H9 (cell line): ENCODE measurements at regions not wholly inside any gene's neighbourhood (a gene's known extent, or its start where the extent isn't known, plus 50 kb on each side); places are given as distances from the start of the nearest gene placed in this dataset.

Experiments
- DNase-seq: peaks from one replicate; pipeline ENCODE4 v3.0.0-alpha.2; 2017
- H2AFZ ChIP-seq: one replicate; pipeline ENCODE4 v1.6.1; 2013; ENCODE audit warnings: mild to moderate bottlenecking, low read length, control low read depth, moderate library complexity
- H2AK5ac ChIP-seq: 2 replicates; pipeline ENCODE4 v1.6.1; 2013; ENCODE audit warnings: low read length, control low read depth, mixed read lengths; ENCODE audit not compliant: insufficient read length
- H2BK120ac ChIP-seq: one replicate; pipeline ENCODE4 v1.6.1; 2013; ENCODE audit warnings: low read depth, mild to moderate bottlenecking, low read length, control low read depth, inconsistent platforms; ENCODE audit not compliant: poor library complexity, severe bottlenecking
- H2BK12ac ChIP-seq: 2 replicates; pipeline ENCODE4 v1.6.1; 2013; ENCODE audit warnings: low read length, control low read depth, mixed read lengths, low read depth; ENCODE audit not compliant: insufficient read length
- H2BK15ac ChIP-seq: 2 replicates; pipeline ENCODE4 v1.6.1; 2013; ENCODE audit warnings: low read depth, low read length, control low read depth
- H2BK20ac ChIP-seq: one replicate; pipeline ENCODE4 v1.6.1; 2013; ENCODE audit warnings: low read depth, mild to moderate bottlenecking, low read length, control low read depth, inconsistent platforms; ENCODE audit not compliant: poor library complexity, severe bottlenecking
- H2BK5ac ChIP-seq: 2 replicates; pipeline ENCODE4 v1.6.1; 2013; ENCODE audit warnings: low read length, control low read depth, mixed read lengths; ENCODE audit not compliant: insufficient read length
- H3K14ac ChIP-seq: 2 replicates; pipeline ENCODE4 v1.6.1; 2013; ENCODE audit warnings: low read length, control low read depth; ENCODE audit not compliant: insufficient read depth
- H3K18ac ChIP-seq: 2 replicates; pipeline ENCODE4 v1.6.1; 2013; ENCODE audit warnings: low read depth, mild to moderate bottlenecking, mixed read lengths, low read length, control low read depth; ENCODE audit not compliant: insufficient read length
- H3K23ac ChIP-seq: 2 replicates; pipeline ENCODE4 v1.6.1; 2013; ENCODE audit warnings: low read length, control low read depth, mixed read lengths, low read depth; ENCODE audit not compliant: insufficient read length
- H3K23me2 ChIP-seq: 2 replicates; pipeline ENCODE4 v1.6.1; 2013; ENCODE audit warnings: low read depth, mild to moderate bottlenecking, mixed read lengths, low read length, control low read depth; ENCODE audit not compliant: insufficient read length, poor library complexity, severe bottlenecking
- H3K27ac ChIP-seq: 2 replicates; pipeline ENCODE4 v1.5.1; 2013; ENCODE audit warnings: low read length, control low read depth, mixed read lengths, low read depth; ENCODE audit not compliant: insufficient read length
- H3K27me3 ChIP-seq: 2 replicates; pipeline ENCODE4 v1.6.1; 2013; ENCODE audit warnings: low read length, control low read depth, inconsistent platforms; ENCODE audit not compliant: insufficient read depth
- H3K4ac ChIP-seq: 2 replicates; pipeline ENCODE4 v1.6.1; 2013; ENCODE audit warnings: low read depth, mild to moderate bottlenecking, control low read depth, inconsistent platforms, low read length, moderate library complexity
- H3K4me1 ChIP-seq: 2 replicates; pipeline ENCODE4 v1.6.1; 2013; ENCODE audit warnings: low read length, control low read depth, inconsistent platforms; ENCODE audit not compliant: insufficient read depth
- H3K4me2 ChIP-seq: 2 replicates; pipeline ENCODE4 v1.6.1; 2013; ENCODE audit warnings: low read length, control low read depth, mixed read lengths; ENCODE audit not compliant: insufficient read length, insufficient read depth
- H3K56ac ChIP-seq: 2 replicates; pipeline ENCODE4 v1.6.1; 2013; ENCODE audit warnings: low read depth, mild to moderate bottlenecking, mixed read lengths, low read length, control low read depth; ENCODE audit not compliant: insufficient read length
- H3K79me1 ChIP-seq: 2 replicates; pipeline ENCODE4 v1.6.1; 2013; ENCODE audit warnings: low read depth, mild to moderate bottlenecking, moderate library complexity, low read length, control low read depth, inconsistent platforms; ENCODE audit not compliant: insufficient read depth, poor library complexity, severe bottlenecking
- H3K79me2 ChIP-seq: 2 replicates; pipeline ENCODE4 v1.6.1; 2013; ENCODE audit warnings: low read length, control low read depth, inconsistent platforms; ENCODE audit not compliant: insufficient read depth
- H3K9ac ChIP-seq: 2 replicates; pipeline ENCODE4 v1.6.1; 2013; ENCODE audit warnings: low read length, control low read depth, mixed read lengths; ENCODE audit not compliant: insufficient read length; ENCODE audit errors: extremely low read depth
- H3K9me3 ChIP-seq: one replicate; pipeline ENCODE4 v1.6.1; 2013; ENCODE audit warnings: low read depth, low read length, inconsistent platforms; ENCODE audit not compliant: control insufficient read depth
- H3T11ph ChIP-seq: one replicate; pipeline ENCODE4 v1.6.1; 2013; ENCODE audit warnings: mild to moderate bottlenecking, low read length, control low read depth, inconsistent platforms
- H4K20me1 ChIP-seq: one replicate; pipeline ENCODE4 v1.6.1; 2013; ENCODE audit not compliant: control insufficient read depth, insufficient read length, insufficient read depth
- H4K5ac ChIP-seq: 2 replicates; pipeline ENCODE4 v1.6.1; 2013; ENCODE audit warnings: low read depth, mild to moderate bottlenecking, mixed read lengths, low read length, control low read depth; ENCODE audit not compliant: insufficient read length
- H4K8ac ChIP-seq: replicated peaks from 2 replicates; pipeline ENCODE4 v1.6.1; 2013; ENCODE audit warnings: low read length, control low read depth, mixed read lengths, low read depth; ENCODE audit not compliant: insufficient read length
- H4K91ac ChIP-seq: 2 replicates; pipeline ENCODE4 v1.6.1; 2013; ENCODE audit warnings: low read depth, mild to moderate bottlenecking, moderate library complexity, mixed read lengths, low read length, control low read depth; ENCODE audit not compliant: insufficient read length
- H3K27ac Mint-ChIP-seq, 3 experiments: 2 replicates in 2 of 3; 3 replicates in 1 of 3; pipeline ENCODE4 v1.8.0; 2020 to 2021; ENCODE audit warnings: mixed read lengths in 3 of 3, mild to moderate bottlenecking in 1 of 3, moderate library complexity in 1 of 3
- H3K27me3 Mint-ChIP-seq: 2 replicates; pipeline ENCODE4 v1.8.0; 2021; ENCODE audit warnings: low read depth, mild to moderate bottlenecking, moderate library complexity, mixed read lengths
- H3K36me3 Mint-ChIP-seq, 3 experiments: 2 replicates in 2 of 3; 3 replicates in 1 of 3; pipeline ENCODE4 v1.8.0; 2020 to 2021; ENCODE audit warnings: low read depth in 3 of 3, mixed read lengths in 3 of 3; ENCODE audit not compliant: insufficient read depth in 1 of 3
- H3K4me1 Mint-ChIP-seq, 2 experiments: 2 replicates each; pipeline ENCODE4 v1.8.0; 2020; ENCODE audit warnings: mixed read lengths in 2 of 2
- H3K4me3 Mint-ChIP-seq, 2 experiments: 2 replicates in 1 of 2; 3 replicates in 1 of 2; pipeline ENCODE4 v1.8.0; 2020 to 2021; ENCODE audit warnings: mild to moderate bottlenecking in 2 of 2, mixed read lengths in 2 of 2, moderate library complexity in 1 of 2
- H3K9me3 Mint-ChIP-seq, 2 experiments: 2 replicates in 1 of 2; 3 replicates in 1 of 2; pipeline ENCODE4 v1.8.0; 2020; ENCODE audit warnings: mild to moderate bottlenecking in 2 of 2, mixed read lengths in 2 of 2, moderate library complexity in 1 of 2
- CTCF ChIP-seq: fragments of 200-600 bp; sonication (generic); conservative IDR thresholded peaks from 3 replicates; pipeline ENCODE4 v1.8.0; 2021; ENCODE audit warnings: antibody characterized with exemption, mild to moderate bottlenecking
- WGBS: extraction: QIAGEN DNeasy Blood & Tissue Kit; methylation state at CpG from one replicate; pipeline ENCODE4 v1.1.7; 2013; ENCODE audit warnings: missing lambda C conversion rate, low lambda C conversion rate, mixed read lengths; ENCODE audit not compliant: insufficient read length; ENCODE audit errors: extremely low coverage; 5-methylcytosine and 5-hydroxymethylcytosine counted together

- H3K4me2 ChIP-seq, result no peak overlapping the region
- H4K91ac ChIP-seq, result peak overlapping the region; percentile 62
- H3K27ac ChIP-seq, result peak overlapping the region; percentile 11
- Mint-ChIP-seq H3K27ac (peak overlapping the region in 2 of 3 experiments; percentile 59 to 90; a peak in 3 of 7 replicates), H3K9me3 (peaks cover 25 to 28% of the 10 kb centered on the region in 2 experiments), H3K4me3 (no peak overlapping the region; a peak in 2 of 5 replicates), H3K27me3 (peaks cover 8% of the 10 kb centered on the region), H3K4me1 (peaks cover 47 to 50% of the 10 kb centered on the region in 2 experiments), H3K36me3 (peaks cover 23 to 28% (median 25%) of the 10 kb centered on the region in 3 experiments)
- no peak overlapping the region for H3K18ac ChIP-seq
- DNase-seq, result no peak
- no peak for TF ChIP-seq CTCF
- no peak overlapping the region for H4K5ac ChIP-seq
- no peaks in the 10 kb centered on the region for H4K20me1 ChIP-seq
- H3K79me2 ChIP-seq, result no peaks in the 10 kb centered on the region
- no peaks in the 10 kb centered on the region for H3K23me2 ChIP-seq
- H3K79me1 ChIP-seq, result no peaks in the 10 kb centered on the region
- no peak overlapping the region for H3T11ph ChIP-seq
- H2BK120ac ChIP-seq, result no peak overlapping the region
- no peak overlapping the region for H2AK5ac ChIP-seq
- no peak overlapping the region for H4K8ac ChIP-seq
- no peak overlapping the region for H3K56ac ChIP-seq
- no peak overlapping the region for H3K9ac ChIP-seq
- no peak overlapping the region for H2BK15ac ChIP-seq
- no peak overlapping the region for H2BK20ac ChIP-seq
- H3K14ac ChIP-seq, result 0 out of 2 replicates have a peak overlapping the region, but pooled peaks have one; percentile 8
- H3K9me3 ChIP-seq, result peaks cover 10% of the 10 kb centered on the region
- H2AFZ ChIP-seq, result no peak overlapping the region
- no peaks in the 10 kb centered on the region for H3K27me3 ChIP-seq
- no peak overlapping the region for H2BK5ac ChIP-seq
- H3K4ac ChIP-seq, result no peak overlapping the region
- H3K4me1 ChIP-seq, result peaks cover 34% of the 10 kb centered on the region
- WGBS, result no CpG with 5 or more reads among the region's 6 CpGs
- H3K23ac ChIP-seq, result no peak overlapping the region
- no peak overlapping the region for H2BK12ac ChIP-seq
These were observed 265.0 kb downstream of the DUSP6 start for GRCh38 chr12:89087149-89087825.
